ENCODE measurements at regions not wholly inside any gene's neighbourhood (a gene's known extent, or its start where the extent isn't known, plus 50 kb on each side); places are given as distances from the start of the nearest gene placed in this dataset.
"Not testable (repeated sequence)": the region's sequence is repeated elsewhere in the genome, so short reads cannot be mapped to it uniquely, and the experiment has no call there.

DNA sequence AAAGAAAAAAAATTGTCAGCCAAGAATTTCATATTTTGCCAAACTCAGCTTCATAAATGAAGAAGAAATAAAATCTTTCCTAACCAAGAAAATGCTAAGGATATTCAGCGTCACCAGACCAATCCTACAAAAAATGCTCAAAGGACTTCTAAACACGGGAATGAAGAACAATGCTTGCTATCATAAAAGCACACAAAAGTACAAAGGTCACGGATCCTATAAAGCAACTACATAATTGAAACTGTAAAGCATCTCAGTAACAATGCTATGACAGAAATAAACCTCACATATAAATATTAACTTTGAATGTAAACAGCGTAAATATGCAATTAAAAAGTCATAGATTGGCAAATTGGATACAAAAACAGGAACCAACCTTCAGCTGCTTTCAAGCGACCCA, 1314.6 kb upstream of the GYPC start:
- intact Hi-C loops (cut with micrococcal nuclease) = no loop called here
- DNase-seq (ENCODE audit: unreplicated experiment) = no peak
- Mint-ChIP-seq H3K36me3 (ENCODE audit: insufficient read depth, unreplicated experiment) (no peaks in the 10 kb centered on the region), H3K4me3 (ENCODE audit: unreplicated experiment) (no peak overlapping the region), H3K27me3 (ENCODE audit: insufficient read depth, unreplicated experiment) (no peaks in the 10 kb centered on the region), H3K4me1 (ENCODE audit: insufficient read depth, unreplicated experiment) (no peaks in the 10 kb centered on the region), H3K27ac (ENCODE audit: low read depth, unreplicated experiment) (no peak overlapping the region), H3K9me3 (ENCODE audit: unreplicated experiment) (no peaks in the 10 kb centered on the region)
- POLR2A ChIA-PET = no interaction called here
- no peak for TF ChIP-seq CTCF (IDR thresholded peaks at IDR 0.05; ENCODE audit: unreplicated experiment)
- CTCF ChIA-PET = interaction anchor here (0.7 kb wide), 1 partner anchor 28 kb away, joined by 3 read pairs; no protein-coding TSS in a partner anchor
- no TSS peak for BruUV-seq (replicated peaks)

- DNase-seq (ENCODE audit: unreplicated experiment); H3K4me1 Mint-ChIP-seq (ENCODE audit: insufficient read depth, unreplicated experiment); H3K27me3 Mint-ChIP-seq (ENCODE audit: insufficient read depth, unreplicated experiment); H3K27ac Mint-ChIP-seq (ENCODE audit: low read depth, unreplicated experiment); POLR2A ChIA-PET; H3K36me3 Mint-ChIP-seq (ENCODE audit: insufficient read depth, unreplicated experiment); intact Hi-C loops (cut with micrococcal nuclease); H3K4me3 Mint-ChIP-seq (ENCODE audit: unreplicated experiment); CTCF ChIA-PET; H3K9me3 Mint-ChIP-seq (ENCODE audit: unreplicated experiment); BruUV-seq (replicated peaks): not testable (repeated sequence)
Measured at GRCh38 chr2:125353542-125353941, 1302.4 kb upstream of the GYPC start.

- CTCF ChIA-PET = no interaction called here
Measured at GRCh38 chr2:125364192-125364983, 1291.6 kb upstream of the GYPC start.

DNA sequence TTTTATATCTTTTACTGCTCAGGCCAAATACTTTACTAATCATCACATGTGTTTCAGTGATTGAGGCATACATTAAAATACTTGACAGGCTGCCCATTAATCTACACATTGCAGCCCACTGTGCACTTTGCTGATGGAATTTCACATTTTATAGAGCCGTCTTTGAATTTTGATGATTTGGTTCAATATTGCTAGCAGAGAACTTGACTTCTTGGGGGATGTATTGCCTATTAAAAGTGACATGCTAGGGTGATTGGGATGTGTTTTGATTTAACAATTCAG, 1291.0 kb upstream of the GYPC start:
- H3K4me3 Mint-ChIP-seq (ENCODE audit: unreplicated experiment) = no peak overlapping the region
- CTCF ChIA-PET = no interaction called here
- no TSS peak for BruUV-seq (replicated peaks)

More at GRCh38 chr2:125364192-125364983, 1291.6 kb upstream of the GYPC start:
- POLR2A ChIA-PET = no interaction called here
- DNase-seq (ENCODE audit: unreplicated experiment) = no peak
- H3K9me3 Mint-ChIP-seq (ENCODE audit: unreplicated experiment) = no peaks in the 10 kb centered on the region
- no peaks in the 10 kb centered on the region for H3K27me3 Mint-ChIP-seq (ENCODE audit: insufficient read depth, unreplicated experiment)
- H3K4me1 Mint-ChIP-seq (ENCODE audit: insufficient read depth, unreplicated experiment) = peaks cover 6% of the 10 kb centered on the region
- intact Hi-C loops (cut with micrococcal nuclease) = no loop called here
- no peak overlapping the region for H3K4me3 Mint-ChIP-seq (ENCODE audit: unreplicated experiment)
- TF ChIP-seq CTCF (IDR thresholded peaks at IDR 0.05; ENCODE audit: unreplicated experiment) = no peak
- H3K36me3 Mint-ChIP-seq (ENCODE audit: insufficient read depth, unreplicated experiment) = no peaks in the 10 kb centered on the region
- no TSS peak for BruUV-seq (replicated peaks)
- H3K27ac Mint-ChIP-seq (ENCODE audit: low read depth, unreplicated experiment) = no peak overlapping the region

More for the DNA sequence above, 1291.0 kb upstream of the GYPC start:
- H3K27ac Mint-ChIP-seq (ENCODE audit: low read depth, unreplicated experiment) = no peak overlapping the region
- POLR2A ChIA-PET = no interaction called here
- DNase-seq (ENCODE audit: unreplicated experiment) = no peak
- H3K36me3 Mint-ChIP-seq (ENCODE audit: insufficient read depth, unreplicated experiment) = no peaks in the 10 kb centered on the region
- TF ChIP-seq CTCF (IDR thresholded peaks at IDR 0.05; ENCODE audit: unreplicated experiment) = no peak
- no peaks in the 10 kb centered on the region for H3K9me3 Mint-ChIP-seq (ENCODE audit: unreplicated experiment)
- intact Hi-C loops (cut with micrococcal nuclease) = no loop called here
- no peaks in the 10 kb centered on the region for H3K27me3 Mint-ChIP-seq (ENCODE audit: insufficient read depth, unreplicated experiment)
- peaks cover 6% of the 10 kb centered on the region for H3K4me1 Mint-ChIP-seq (ENCODE audit: insufficient read depth, unreplicated experiment)

All from MCF 10A (cell line).